DOHH2 (cell line): ENCODE measurements at regions not wholly inside any gene's neighbourhood (a gene's known extent, or its start where the extent isn't known, plus 50 kb on each side); places are given as distances from the start of the nearest gene placed in this dataset.
A peak's percentile ranks its signal among the peaks of the same experiment; 100 is the strongest.

Experiments
- H3F3A ChIP-seq: fragments of 200-600 bp; sonication (generic), shearing (Covaris generic); 2 replicates; pipeline ENCODE4 v1.6.0; 2016; ENCODE audit warnings: antibody characterized with exemption, mild to moderate bottlenecking; ENCODE audit not compliant: control insufficient read depth, insufficient read depth
- H3K27ac ChIP-seq: fragments of 200-600 bp; sonication (generic); 2 replicates; pipeline ENCODE4 v1.5.1; 2014; ENCODE audit warnings: low read depth, mild to moderate bottlenecking, low read length, moderate library complexity
- H3K27me3 ChIP-seq: fragments of 200-600 bp; sonication (generic); 2 replicates; pipeline ENCODE4 v1.6.1; 2014; ENCODE audit warnings: mild to moderate bottlenecking, low read length, mixed read lengths; ENCODE audit not compliant: control insufficient read depth
- H3K36me3 ChIP-seq: fragments of 200-600 bp; sonication (generic); 2 replicates; pipeline ENCODE4 v1.6.1; 2014; ENCODE audit warnings: mild to moderate bottlenecking, low read length, moderate library complexity, mixed read lengths; ENCODE audit not compliant: control insufficient read depth
- H3K4me1 ChIP-seq: fragments of 200-600 bp; sonication (generic); 2 replicates; pipeline ENCODE4 v1.6.1; 2014; ENCODE audit warnings: mild to moderate bottlenecking, low read length, mixed read lengths; ENCODE audit not compliant: control insufficient read depth
- H3K4me2 ChIP-seq: fragments of 200-600 bp; sonication (generic); 2 replicates; pipeline ENCODE4 v1.6.0; 2014; ENCODE audit warnings: mild to moderate bottlenecking, low read length, moderate library complexity
- H3K4me3 ChIP-seq: fragments of 200-600 bp; sonication (generic); 2 replicates; pipeline ENCODE4 v1.5.1; 2014; ENCODE audit warnings: mild to moderate bottlenecking, low read length, mixed read lengths
- H3K79me2 ChIP-seq: fragments of 200-600 bp; sonication (generic); 2 replicates; pipeline ENCODE4 v1.6.1; 2014; ENCODE audit warnings: mild to moderate bottlenecking, low read length, mixed read lengths; ENCODE audit not compliant: control insufficient read depth
- H3K9me2 ChIP-seq: fragments of 200-600 bp; sonication (generic); replicated peaks from 2 replicates; pipeline ENCODE4 v1.6.1; 2014; ENCODE audit warnings: mild to moderate bottlenecking, low read length, mixed read lengths; ENCODE audit not compliant: control insufficient read depth
- H3K9me3 ChIP-seq: fragments of 200-600 bp; sonication (generic); 2 replicates; pipeline ENCODE4 v1.6.1; 2014; ENCODE audit warnings: antibody characterized with exemption, low read length, mixed read lengths; ENCODE audit not compliant: control insufficient read depth, insufficient read depth
- H4K20me1 ChIP-seq: fragments of 200-600 bp; sonication (generic); 2 replicates; pipeline ENCODE4 v1.6.0; 2014; ENCODE audit warnings: low read depth, mild to moderate bottlenecking, antibody characterized with exemption, low read length, moderate library complexity; ENCODE audit not compliant: control insufficient read depth, insufficient read depth
- EZH2phosphoT487 ChIP-seq: fragments of 200-600 bp; sonication (generic); IDR thresholded peaks from 2 replicates; pipeline ENCODE4 v1.6.1; 2017; ENCODE audit warnings: borderline replicate concordance, mild to moderate bottlenecking, antibody characterized with exemption, low read length, moderate library complexity, mixed read lengths
- TF ChIP-seq, protein P1 (sequence below): fragments of 200-600 bp; sonication (generic); IDR thresholded peaks from one replicate; pipeline ENCODE4 v1.5.1; 2014; ENCODE audit warnings: antibody characterized with exemption, mild to moderate bottlenecking, low read depth, low read length; ENCODE audit not compliant: poor library complexity, severe bottlenecking

GRCh38 chr5:124651663-124652513, 94.6 kb downstream of the ZNF608 start:
- H4K20me1 ChIP-seq = no peaks in the 10 kb centered on the region
- H3K27ac ChIP-seq = peak overlapping the region; percentile 96
- H3K9me3 ChIP-seq = no peaks in the 10 kb centered on the region
- H3K9me2 ChIP-seq = no peaks in the 10 kb centered on the region
- H3K4me3 ChIP-seq = peak overlapping the region; percentile 81
- peaks cover 45% of the 10 kb centered on the region for H3F3A ChIP-seq
- H3K4me1 ChIP-seq = peaks cover 97% of the 10 kb centered on the region
- peaks cover 83% of the 10 kb centered on the region for H3K79me2 ChIP-seq
- TF ChIP-seq EZH2phosphoT487 = no peak
- TF ChIP-seq, protein P1, sequence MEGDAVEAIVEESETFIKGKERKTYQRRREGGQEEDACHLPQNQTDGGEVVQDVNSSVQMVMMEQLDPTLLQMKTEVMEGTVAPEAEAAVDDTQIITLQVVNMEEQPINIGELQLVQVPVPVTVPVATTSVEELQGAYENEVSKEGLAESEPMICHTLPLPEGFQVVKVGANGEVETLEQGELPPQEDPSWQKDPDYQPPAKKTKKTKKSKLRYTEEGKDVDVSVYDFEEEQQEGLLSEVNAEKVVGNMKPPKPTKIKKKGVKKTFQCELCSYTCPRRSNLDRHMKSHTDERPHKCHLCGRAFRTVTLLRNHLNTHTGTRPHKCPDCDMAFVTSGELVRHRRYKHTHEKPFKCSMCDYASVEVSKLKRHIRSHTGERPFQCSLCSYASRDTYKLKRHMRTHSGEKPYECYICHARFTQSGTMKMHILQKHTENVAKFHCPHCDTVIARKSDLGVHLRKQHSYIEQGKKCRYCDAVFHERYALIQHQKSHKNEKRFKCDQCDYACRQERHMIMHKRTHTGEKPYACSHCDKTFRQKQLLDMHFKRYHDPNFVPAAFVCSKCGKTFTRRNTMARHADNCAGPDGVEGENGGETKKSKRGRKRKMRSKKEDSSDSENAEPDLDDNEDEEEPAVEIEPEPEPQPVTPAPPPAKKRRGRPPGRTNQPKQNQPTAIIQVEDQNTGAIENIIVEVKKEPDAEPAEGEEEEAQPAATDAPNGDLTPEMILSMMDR = no peak
- H3K4me2 ChIP-seq = peak overlapping the region; percentile 86
- peaks cover 31% of the 10 kb centered on the region for H3K36me3 ChIP-seq
- no peaks in the 10 kb centered on the region for H3K27me3 ChIP-seq

GRCh38 chr5:124650951-124651662, 95.3 kb downstream of the ZNF608 start:
- Histone ChIP-seq H3K4me1 (peaks cover 97% of the 10 kb centered on the region), H3F3A (peaks cover 41% of the 10 kb centered on the region), H3K9me3 (no peaks in the 10 kb centered on the region), H3K36me3 (peaks cover 37% of the 10 kb centered on the region), H3K4me2 (peak overlapping the region; percentile 86), H3K4me3 (peak overlapping the region; percentile 81), H3K9me2 (no peaks in the 10 kb centered on the region), H4K20me1 (no peaks in the 10 kb centered on the region), H3K27me3 (no peaks in the 10 kb centered on the region), H3K79me2 (peaks cover 82% of the 10 kb centered on the region), H3K27ac (peak overlapping the region; percentile 96)
- TF ChIP-seq, protein P1 = no peak
- no peak for TF ChIP-seq EZH2phosphoT487

- no peaks in the 10 kb centered on the region for H3K9me2 ChIP-seq
- TF ChIP-seq, protein P1 = no peak
- TF ChIP-seq EZH2phosphoT487 = no peak
- peak overlapping the region; percentile 86 for H3K4me2 ChIP-seq
- peaks cover 43% of the 10 kb centered on the region for H3K36me3 ChIP-seq
- no peaks in the 10 kb centered on the region for H3K27me3 ChIP-seq
- H3K27ac ChIP-seq = peak overlapping the region; percentile 96
- no peaks in the 10 kb centered on the region for H4K20me1 ChIP-seq
- H3K79me2 ChIP-seq = peaks cover 72% of the 10 kb centered on the region
- peaks cover 36% of the 10 kb centered on the region for H3F3A ChIP-seq
- H3K4me1 ChIP-seq = peaks cover 97% of the 10 kb centered on the region
- H3K4me3 ChIP-seq = peak overlapping the region; percentile 81
- H3K9me3 ChIP-seq = no peaks in the 10 kb centered on the region
Measured at GRCh38 chr5:124650147-124650561, 96.3 kb downstream of the ZNF608 start.
